Activated T-helper 1 cell treated with anti-CD3 and anti-CD28 coated beads, Interleukin-12 subunit alpha, Interleukin-12 subunit beta, Interleukin-2, Interleukin-4 antibody, amounts not matched to agents 30 ng/mL and 10 ng/mL and 1 ng/mL, durations not matched to agents 14 hours and 24 hours and 36 hours (primary cell): ENCODE measurements at regions not wholly inside any gene's neighbourhood (a gene's known extent, or its start where the extent isn't known, plus 50 kb on each side); places are given as distances from the start of the nearest gene placed in this dataset.
"Not testable (repeated sequence)": the region's sequence is repeated elsewhere in the genome, so short reads cannot be mapped to it uniquely, and the experiment has no call there.

ENCODE experiments used
- DNase-seq: peaks from one replicate; pipeline ENCODE4 v3.0.0; 2021; ENCODE audit warnings: low spot score
- H3K27ac Mint-ChIP-seq: one replicate; pipeline ENCODE4 v1.8.0; 2021; ENCODE audit warnings: mild to moderate bottlenecking, mixed read lengths
- H3K27me3 Mint-ChIP-seq: one replicate; pipeline ENCODE4 v1.8.0; 2022; ENCODE audit warnings: mild to moderate bottlenecking, moderate library complexity, mixed read lengths; ENCODE audit not compliant: insufficient read depth
- H3K36me3 Mint-ChIP-seq: one replicate; pipeline ENCODE4 v1.8.0; 2021; ENCODE audit warnings: low read depth, mixed read lengths
- H3K4me1 Mint-ChIP-seq: one replicate; pipeline ENCODE4 v1.8.0; 2021; ENCODE audit warnings: low read depth, mixed read lengths
- H3K4me3 Mint-ChIP-seq: one replicate; pipeline ENCODE4 v1.8.0; 2021; ENCODE audit warnings: mild to moderate bottlenecking, moderate library complexity, mixed read lengths
- H3K9me3 Mint-ChIP-seq: one replicate; pipeline ENCODE4 v1.8.0; 2021; ENCODE audit warnings: mixed read lengths
- intact Hi-C: fragments of 100-400 bp; cut with micrococcal nuclease; formaldehyde crosslinking; loops from one replicate; pipeline ENCODE4 v1.15.1; 2024

GRCh38 chr7:121500360-121501058, 104.4 kb upstream of the FAM3C start:
- no peak for DNase-seq
- H3K4me1 Mint-ChIP-seq = peaks cover 41% of the 10 kb centered on the region
- peak overlapping the region; percentile 90 for H3K27ac Mint-ChIP-seq
- peaks cover 20% of the 10 kb centered on the region for H3K36me3 Mint-ChIP-seq
- H3K27me3 Mint-ChIP-seq = no peaks in the 10 kb centered on the region
- intact Hi-C loops = loop anchor here (1.0 kb wide), 1 partner anchor 15 kb away; no protein-coding TSS in a partner anchor
- peaks cover 43% of the 10 kb centered on the region for H3K9me3 Mint-ChIP-seq
- no peak overlapping the region for H3K4me3 Mint-ChIP-seq

GRCh38 chr7:121499624-121500023, 103.5 kb upstream of the FAM3C start:
- intact Hi-C loops = loop anchor here (1.0 to 2.0 kb wide), 8 partner anchors 16 to 220 kb away; partner anchors contain the start of gene FAM3C
- peaks cover 50% of the 10 kb centered on the region for H3K4me1 Mint-ChIP-seq
- H3K27me3 Mint-ChIP-seq = no peaks in the 10 kb centered on the region
- DNase-seq = peak; percentile 16
- H3K27ac Mint-ChIP-seq = peak overlapping the region; percentile 90
- peak overlapping the region; percentile 58 for H3K4me3 Mint-ChIP-seq
- H3K9me3 Mint-ChIP-seq = peaks cover 37% of the 10 kb centered on the region
- H3K36me3 Mint-ChIP-seq = peaks cover 13% of the 10 kb centered on the region

- intact Hi-C loops = loop anchor here (1.0 to 2.0 kb wide), 7 partner anchors 16 to 220 kb away; partner anchors contain the start of gene FAM3C
- Mint-ChIP-seq H3K27me3 (no peaks in the 10 kb centered on the region), H3K36me3 (peaks cover 13% of the 10 kb centered on the region), H3K4me1 (peaks cover 52% of the 10 kb centered on the region), H3K4me3 (no peak overlapping the region), H3K9me3 (peaks cover 30% of the 10 kb centered on the region), H3K27ac (peak overlapping the region; percentile 90)
- DNase-seq = no peak
Observed at GRCh38 chr7:121498816-121499215, 102.7 kb upstream of the FAM3C start.

- H3K27me3 Mint-ChIP-seq, H3K27ac Mint-ChIP-seq, H3K4me3 Mint-ChIP-seq, intact Hi-C loops, DNase-seq, H3K36me3 Mint-ChIP-seq: not testable (repeated sequence)
- peaks cover 23% of the 10 kb centered on the region for H3K9me3 Mint-ChIP-seq
- H3K4me1 Mint-ChIP-seq = peaks cover 52% of the 10 kb centered on the region
Observed at GRCh38 chr7:121497545-121497944, 101.4 kb upstream of the FAM3C start.

- intact Hi-C loops = no loop called here
- H3K4me1 Mint-ChIP-seq = peaks cover 35% of the 10 kb centered on the region
- DNase-seq = no peak
- no peak overlapping the region for H3K27ac Mint-ChIP-seq
- no peaks in the 10 kb centered on the region for H3K36me3 Mint-ChIP-seq
- H3K27me3 Mint-ChIP-seq = peaks cover 2% of the 10 kb centered on the region
- H3K4me3 Mint-ChIP-seq = no peak overlapping the region
- H3K9me3 Mint-ChIP-seq = peaks cover 20% of the 10 kb centered on the region
Observed at GRCh38 chr7:121494516-121494915, 98.4 kb upstream of the FAM3C start.

- H3K27me3 Mint-ChIP-seq = peaks cover 2% of the 10 kb centered on the region
- no peak overlapping the region for H3K4me3 Mint-ChIP-seq
- peaks cover 20% of the 10 kb centered on the region for H3K9me3 Mint-ChIP-seq
- peaks cover 28% of the 10 kb centered on the region for H3K4me1 Mint-ChIP-seq
- intact Hi-C loops = no loop called here
- no peaks in the 10 kb centered on the region for H3K36me3 Mint-ChIP-seq
- H3K27ac Mint-ChIP-seq = no peak overlapping the region
- DNase-seq = no peak
Observed at GRCh38 chr7:121493553-121493952, 97.4 kb upstream of the FAM3C start.

GRCh38 chr7:121490309-121490708, 94.2 kb upstream of the FAM3C start:
- no peak for DNase-seq
- no peak overlapping the region for H3K27ac Mint-ChIP-seq
- no peak overlapping the region for H3K4me3 Mint-ChIP-seq
- peaks cover 2% of the 10 kb centered on the region for H3K27me3 Mint-ChIP-seq
- H3K4me1 Mint-ChIP-seq = peaks cover 21% of the 10 kb centered on the region
- H3K36me3 Mint-ChIP-seq = no peaks in the 10 kb centered on the region
- H3K9me3 Mint-ChIP-seq = peaks cover 3% of the 10 kb centered on the region
- intact Hi-C loops = no loop called here

DNA sequence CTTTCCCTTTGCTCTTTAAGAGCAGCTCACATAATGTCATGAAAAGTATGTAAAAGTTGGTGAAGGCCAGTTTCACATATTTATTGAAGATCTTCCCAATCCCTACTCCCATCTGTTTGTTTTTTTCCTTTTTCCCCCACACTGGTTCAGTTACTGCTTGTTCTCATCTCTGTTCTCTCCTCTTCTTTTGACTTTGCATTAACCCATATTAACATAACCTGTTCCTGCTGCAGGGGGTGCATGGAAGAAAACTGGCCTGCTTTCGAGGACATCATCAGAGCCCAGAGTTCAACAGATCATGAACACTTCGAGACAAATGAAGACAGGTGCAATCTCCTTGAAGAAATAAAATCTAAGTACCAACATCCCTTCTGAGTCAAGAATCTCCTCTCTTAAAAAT, 93.3 kb upstream of the FAM3C start:
- no peak overlapping the region for H3K27ac Mint-ChIP-seq
- H3K9me3 Mint-ChIP-seq = no peaks in the 10 kb centered on the region
- no peak for DNase-seq
- H3K4me1 Mint-ChIP-seq = peaks cover 12% of the 10 kb centered on the region
- H3K27me3 Mint-ChIP-seq = peaks cover 2% of the 10 kb centered on the region
- intact Hi-C loops = no loop called here
- no peak overlapping the region for H3K4me3 Mint-ChIP-seq
- H3K36me3 Mint-ChIP-seq = no peaks in the 10 kb centered on the region

DNA sequence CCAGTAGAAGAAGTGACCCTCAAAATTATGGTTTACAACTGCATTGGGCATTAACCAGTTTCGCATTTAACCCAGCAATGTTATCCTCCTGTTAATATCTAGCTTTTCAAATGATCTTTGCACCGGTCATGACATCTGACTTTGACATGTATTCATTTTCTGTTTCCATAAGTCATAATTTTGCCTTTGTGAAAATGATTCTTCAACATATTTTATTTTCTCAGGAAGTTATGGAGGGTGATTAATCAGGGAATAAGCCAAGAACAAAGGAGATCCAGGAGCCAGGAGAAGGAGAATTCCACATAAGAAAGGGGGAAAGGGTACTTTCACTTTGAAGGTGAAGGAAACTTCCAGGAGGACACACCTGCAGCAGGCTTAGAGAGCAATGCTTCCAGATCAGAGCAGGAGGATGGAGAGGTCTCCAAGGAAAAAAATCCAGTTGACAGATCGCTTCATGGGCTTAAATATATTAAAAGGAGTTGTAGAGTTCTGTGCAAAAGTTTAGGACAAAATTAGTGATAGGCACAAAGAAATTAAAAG, 92.1 kb upstream of the FAM3C start:
- DNase-seq = no peak
- Mint-ChIP-seq H3K4me1 (peaks cover 11% of the 10 kb centered on the region), H3K27me3 (peaks cover 2% of the 10 kb centered on the region), H3K4me3 (no peak overlapping the region), H3K9me3 (no peaks in the 10 kb centered on the region), H3K36me3 (no peaks in the 10 kb centered on the region), H3K27ac (no peak overlapping the region)
- intact Hi-C loops = no loop called here

GRCh38 chr7:121486590-121486989, 90.5 kb upstream of the FAM3C start:
- peaks cover 17% of the 10 kb centered on the region for H3K4me1 Mint-ChIP-seq
- H3K36me3 Mint-ChIP-seq = peaks cover 1% of the 10 kb centered on the region
- no peak overlapping the region for H3K27ac Mint-ChIP-seq
- no peaks in the 10 kb centered on the region for H3K9me3 Mint-ChIP-seq
- peaks cover 2% of the 10 kb centered on the region for H3K27me3 Mint-ChIP-seq
- intact Hi-C loops = no loop called here
- H3K4me3 Mint-ChIP-seq = no peak overlapping the region
- DNase-seq = no peak

- Mint-ChIP-seq H3K4me3 (no peak overlapping the region), H3K4me1 (peaks cover 17% of the 10 kb centered on the region), H3K27ac (no peak overlapping the region), H3K27me3 (no peaks in the 10 kb centered on the region), H3K9me3 (no peaks in the 10 kb centered on the region), H3K36me3 (peaks cover 1% of the 10 kb centered on the region)
- intact Hi-C loops = no loop called here
- no peak for DNase-seq
Observed at GRCh38 chr7:121485467-121486243, 89.5 kb upstream of the FAM3C start.

DNA sequence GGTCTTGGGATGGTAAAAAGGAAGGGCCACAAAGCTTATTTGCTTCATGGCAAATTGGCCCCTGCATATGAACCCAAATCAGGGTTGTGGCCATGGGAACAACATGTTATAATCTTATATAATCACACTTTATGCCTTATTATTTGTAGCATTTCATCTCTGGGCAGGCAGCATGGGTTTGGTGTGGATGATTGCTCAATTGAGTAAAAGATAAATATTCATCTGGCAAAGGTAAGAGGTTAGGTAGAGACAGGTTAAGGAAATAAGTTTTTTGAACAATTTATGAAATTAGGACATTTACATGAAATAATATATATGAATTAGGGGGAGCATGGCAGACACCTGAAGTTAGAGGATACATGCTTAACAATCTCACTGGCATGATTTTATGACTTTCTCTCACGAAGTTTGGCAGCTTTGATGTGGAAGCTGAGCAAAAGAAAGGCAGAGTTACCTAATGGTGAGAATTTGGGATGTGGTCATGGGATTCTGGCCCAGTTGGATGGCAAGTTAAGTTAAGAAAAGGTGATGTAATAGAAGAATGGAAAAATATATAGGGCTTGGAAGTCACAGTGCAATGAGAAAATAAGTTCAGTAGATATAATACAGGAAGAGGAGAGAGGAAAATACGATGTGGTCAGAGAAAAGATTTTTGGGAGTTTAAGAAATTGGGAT, 88.1 kb upstream of the FAM3C start:
- Mint-ChIP-seq H3K9me3 (no peaks in the 10 kb centered on the region), H3K4me1 (peaks cover 12% of the 10 kb centered on the region), H3K27me3 (no peaks in the 10 kb centered on the region), H3K4me3 (no peak overlapping the region), H3K36me3 (peaks cover 1% of the 10 kb centered on the region), H3K27ac (no peak overlapping the region)
- no peak for DNase-seq
- intact Hi-C loops = no loop called here
